Ishikawa (cell line): ENCODE measurements at regions not wholly inside any gene's neighbourhood (a gene's known extent, or its start where the extent isn't known, plus 50 kb on each side); places are given as distances from the start of the nearest gene placed in this dataset.

Experiments used
- CEBPB ChIP-seq: IDR thresholded peaks from 2 replicates; pipeline ENCODE4 v1.6.1; 2012
- CREB1 ChIP-seq: IDR thresholded peaks from 2 replicates; pipeline ENCODE4 v1.6.1; 2012; ENCODE audit warnings: low read depth
- EGR1 ChIP-seq: IDR thresholded peaks from 2 replicates; pipeline ENCODE4 v1.6.1; 2012
- EP300 ChIP-seq: IDR thresholded peaks from 2 replicates; pipeline ENCODE4 v1.6.1; 2012; ENCODE audit warnings: borderline replicate concordance
- FOXM1 ChIP-seq: IDR thresholded peaks from 2 replicates; pipeline ENCODE4 v1.6.1; 2012; ENCODE audit warnings: low read depth, borderline replicate concordance
- MAX ChIP-seq: IDR thresholded peaks from 2 replicates; pipeline ENCODE4 v1.6.1; 2012
- NFIC ChIP-seq: IDR thresholded peaks from 2 replicates; pipeline ENCODE4 v1.6.1; 2012
- RAD21 ChIP-seq: IDR thresholded peaks from 2 replicates; pipeline ENCODE4 v1.6.1; 2012; ENCODE audit warnings: low read depth
- REST ChIP-seq: IDR thresholded peaks from 2 replicates; pipeline ENCODE4 v1.6.1; 2012; ENCODE audit warnings: low read depth, mild to moderate bottlenecking
- TAF1 ChIP-seq: IDR thresholded peaks from 2 replicates; pipeline ENCODE4 v1.6.1; 2012; ENCODE audit warnings: low read depth, mild to moderate bottlenecking
- TCF12 ChIP-seq: IDR thresholded peaks from 2 replicates; pipeline ENCODE4 v1.6.1; 2012; ENCODE audit warnings: low read depth
- TEAD4 ChIP-seq: IDR thresholded peaks from 2 replicates; pipeline ENCODE4 v1.6.1; 2012
- USF1 ChIP-seq: IDR thresholded peaks from 2 replicates; pipeline ENCODE4 v1.6.1; 2012
- YY1 ChIP-seq: IDR thresholded peaks from 2 replicates; pipeline ENCODE4 v1.6.1; 2012; ENCODE audit warnings: low read depth
- ZBTB7A ChIP-seq: IDR thresholded peaks from 2 replicates; pipeline ENCODE4 v1.6.1; 2012; ENCODE audit warnings: low read depth

GRCh38 chrX:93468075-93468474 is 205.3 kb downstream of the NAP1L3 start:
- TF ChIP-seq ZBTB7A (no peak), TCF12 (no peak)

GRCh38 chrX:93466383-93466782 is 207.0 kb downstream of the NAP1L3 start:
- no peak for TF ChIP-seq YY1
- TF ChIP-seq ZBTB7A, result no peak
- no peak for TF ChIP-seq CEBPB
- TF ChIP-seq FOXM1, result no peak
- TF ChIP-seq CREB1, result no peak
- no peak for TF ChIP-seq TAF1
- TF ChIP-seq EP300, result no peak
- no peak for TF ChIP-seq USF1
- TF ChIP-seq REST, result no peak
- no peak for TF ChIP-seq EGR1
- TF ChIP-seq TEAD4, result no peak
- no peak for TF ChIP-seq NFIC
- no peak for TF ChIP-seq RAD21
- no peak for TF ChIP-seq MAX
- no peak for TF ChIP-seq TCF12

GRCh38 chrX:93461060-93461459 is 212.3 kb downstream of the NAP1L3 start:
- no peak for TF ChIP-seq FOXM1
- TF ChIP-seq CREB1, result no peak
- TF ChIP-seq REST, result no peak
- no peak for TF ChIP-seq ZBTB7A
- no peak for TF ChIP-seq YY1
- TF ChIP-seq MAX, result no peak
- TF ChIP-seq TEAD4, result no peak
- no peak for TF ChIP-seq TAF1
- TF ChIP-seq TCF12, result no peak
- no peak for TF ChIP-seq RAD21
- TF ChIP-seq CEBPB, result no peak
- TF ChIP-seq NFIC, result no peak
- no peak for TF ChIP-seq EGR1
- TF ChIP-seq EP300, result no peak
- no peak for TF ChIP-seq USF1

GRCh38 chrX:93454509-93454908 is 218.9 kb downstream of the NAP1L3 start:
- TF ChIP-seq TCF12 (no peak), CREB1 (no peak), TAF1 (no peak), FOXM1 (no peak), YY1 (no peak), NFIC (no peak), REST (no peak), CEBPB (no peak), ZBTB7A (no peak), TEAD4 (no peak), RAD21 (no peak), EGR1 (no peak), MAX (no peak), USF1 (no peak), EP300 (no peak)
